GM19239 (cell line): ENCODE measurements at regions not wholly inside any gene's neighbourhood (a gene's known extent, or its start where the extent isn't known, plus 50 kb on each side); places are given as distances from the start of the nearest gene placed in this dataset.

Source experiments
- DNase-seq: peaks from one replicate; pipeline ENCODE4 v3.0.0; 2011; ENCODE audit warnings: low spot score; ENCODE audit not compliant: insufficient read length
- FAIRE-seq: peaks from 2 replicates; lab custom pipeline; 2011; peaks lifted over from hg19 to GRCh38; lab: Jason Lieb, UNC

DNA sequence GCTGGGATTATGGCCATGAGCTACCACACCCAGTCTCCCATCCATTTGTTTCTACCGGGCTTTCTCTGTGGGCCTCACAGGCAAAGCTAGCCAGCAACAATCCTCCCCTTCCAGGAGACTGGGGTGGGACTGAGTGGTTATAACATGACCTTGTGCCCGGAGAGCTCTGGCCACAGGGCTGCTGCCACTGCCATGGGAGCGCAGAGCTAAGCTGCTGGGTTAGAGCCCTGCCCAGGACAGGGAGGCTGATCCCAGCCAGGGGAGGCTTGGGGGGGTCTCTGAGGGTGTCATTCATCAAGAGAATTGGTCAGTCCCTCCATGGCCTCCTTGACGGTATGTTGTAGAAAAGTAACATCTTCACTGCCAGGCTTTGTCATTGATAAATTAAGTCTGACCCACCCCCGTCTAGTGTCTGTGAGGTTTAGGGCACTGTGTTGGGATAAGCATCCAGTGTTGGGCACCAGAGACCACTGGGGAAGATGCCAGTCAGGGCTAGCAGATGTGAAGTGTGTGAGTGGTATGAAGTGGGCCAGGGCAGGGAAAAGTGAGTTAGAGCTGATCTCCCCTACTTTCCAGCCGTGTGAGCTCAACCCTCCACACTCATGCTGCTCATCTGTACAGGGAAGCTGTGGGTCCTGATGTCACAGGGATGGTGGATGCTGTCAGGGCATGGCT lies 368.4 kb upstream of the HS6ST1 start:
- FAIRE-seq: no peak
- no peak for DNase-seq

DNA sequence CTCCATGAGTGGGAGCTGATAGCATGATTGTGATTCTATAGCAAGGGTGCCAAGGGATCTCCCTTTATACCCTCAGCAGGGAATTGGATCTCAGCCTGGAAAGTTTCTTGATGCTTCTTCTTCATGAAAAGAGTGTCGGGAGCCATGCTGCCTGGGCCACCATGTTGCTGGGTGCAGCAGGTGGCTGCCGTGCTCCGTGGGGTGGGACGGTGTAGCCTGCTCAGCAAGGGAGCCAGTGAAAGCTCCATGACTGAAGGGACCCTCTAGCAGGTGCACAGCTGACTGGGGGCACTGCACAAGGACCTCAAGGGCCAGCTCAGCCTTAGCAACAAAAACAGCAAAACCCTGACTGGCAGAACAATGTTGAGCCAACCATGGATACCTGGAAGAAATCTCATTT lies 368.9 kb upstream of the HS6ST1 start:
- no peak for DNase-seq
- no peak for FAIRE-seq

DNA sequence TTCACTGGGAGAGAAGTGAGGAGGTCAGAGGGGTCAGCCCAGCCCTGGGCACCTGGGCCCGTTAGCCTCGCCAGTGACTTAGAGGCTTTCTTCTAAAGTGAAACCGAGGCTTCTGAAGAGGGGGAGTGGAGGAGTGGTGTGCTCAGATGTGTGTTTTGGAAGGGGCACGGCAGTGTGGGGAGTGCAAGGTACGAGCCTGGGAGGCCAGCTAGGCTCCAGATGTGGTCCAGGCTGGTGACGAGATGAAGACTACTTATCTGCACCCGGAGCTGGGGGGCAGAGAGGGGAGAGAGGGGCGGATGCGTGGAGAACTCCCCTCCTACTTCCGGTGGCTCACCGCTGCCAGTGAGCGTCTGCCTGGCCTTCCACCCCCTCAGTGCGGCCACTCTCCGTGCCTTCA lies 371.3 kb upstream of the HS6ST1 start:
- no peak for FAIRE-seq
- no peak for DNase-seq

DNA sequence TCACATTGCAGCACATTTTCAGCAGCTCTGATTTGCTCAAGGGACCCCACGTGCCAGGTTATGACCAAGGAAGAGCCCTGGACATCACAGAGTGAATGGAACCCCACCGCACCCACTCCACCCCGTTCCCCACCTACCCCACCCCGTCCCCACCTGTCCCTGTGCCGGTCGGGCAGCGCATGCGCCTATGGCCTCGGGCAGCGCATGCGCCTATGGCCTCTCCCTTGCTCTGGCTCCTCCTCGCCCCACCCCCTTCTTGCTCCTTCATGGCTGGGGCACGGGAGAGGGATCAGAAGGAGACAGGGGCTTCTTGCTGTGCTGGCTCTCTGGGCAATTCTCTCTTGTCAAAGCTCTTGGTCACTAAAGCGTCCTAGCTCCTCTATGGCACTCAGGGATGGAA lies 371.8 kb upstream of the HS6ST1 start:
- FAIRE-seq (no peak), DNase-seq (no peak)

DNA sequence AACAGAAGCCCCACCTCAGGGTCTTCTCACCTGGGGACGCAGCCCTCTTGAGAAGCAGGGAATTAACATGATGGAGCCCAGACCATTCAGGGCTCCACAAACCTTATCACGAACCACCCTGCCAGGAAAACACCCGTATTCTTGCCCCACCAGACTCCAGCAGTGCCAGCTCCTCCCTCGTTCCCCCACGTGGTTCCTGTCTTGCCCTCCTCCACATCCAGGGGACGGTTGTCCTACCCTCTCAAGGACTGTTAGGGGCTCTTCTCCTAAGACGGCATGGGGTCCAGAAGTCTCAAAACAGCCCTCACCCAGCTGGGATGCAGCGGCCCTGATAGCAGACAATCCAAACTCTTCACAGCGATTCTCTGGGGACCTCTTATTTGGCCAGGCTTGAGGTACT lies 372.2 kb upstream of the HS6ST1 start:
- no peak for FAIRE-seq
- no peak for DNase-seq

DNA sequence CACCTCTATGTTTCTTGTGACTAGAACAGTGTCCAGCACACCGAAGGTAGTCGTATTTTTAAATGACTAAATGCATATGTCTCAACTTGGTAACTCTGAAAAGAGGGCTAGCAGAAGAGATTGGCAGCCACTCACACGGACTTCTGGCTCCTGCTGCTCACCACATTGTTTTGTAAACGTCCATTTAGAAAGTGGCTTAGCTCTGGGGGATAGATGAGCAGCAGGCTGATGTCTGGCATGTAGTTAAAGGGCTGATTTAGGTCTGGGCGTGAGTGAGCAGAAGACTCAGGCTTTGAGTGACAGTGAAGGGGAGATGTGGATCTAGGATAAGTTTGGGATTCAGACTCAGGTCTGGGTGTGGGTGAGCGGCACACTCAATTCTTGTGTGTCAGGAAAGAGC lies 372.9 kb upstream of the HS6ST1 start:
- FAIRE-seq (no peak), DNase-seq (no peak)

DNA sequence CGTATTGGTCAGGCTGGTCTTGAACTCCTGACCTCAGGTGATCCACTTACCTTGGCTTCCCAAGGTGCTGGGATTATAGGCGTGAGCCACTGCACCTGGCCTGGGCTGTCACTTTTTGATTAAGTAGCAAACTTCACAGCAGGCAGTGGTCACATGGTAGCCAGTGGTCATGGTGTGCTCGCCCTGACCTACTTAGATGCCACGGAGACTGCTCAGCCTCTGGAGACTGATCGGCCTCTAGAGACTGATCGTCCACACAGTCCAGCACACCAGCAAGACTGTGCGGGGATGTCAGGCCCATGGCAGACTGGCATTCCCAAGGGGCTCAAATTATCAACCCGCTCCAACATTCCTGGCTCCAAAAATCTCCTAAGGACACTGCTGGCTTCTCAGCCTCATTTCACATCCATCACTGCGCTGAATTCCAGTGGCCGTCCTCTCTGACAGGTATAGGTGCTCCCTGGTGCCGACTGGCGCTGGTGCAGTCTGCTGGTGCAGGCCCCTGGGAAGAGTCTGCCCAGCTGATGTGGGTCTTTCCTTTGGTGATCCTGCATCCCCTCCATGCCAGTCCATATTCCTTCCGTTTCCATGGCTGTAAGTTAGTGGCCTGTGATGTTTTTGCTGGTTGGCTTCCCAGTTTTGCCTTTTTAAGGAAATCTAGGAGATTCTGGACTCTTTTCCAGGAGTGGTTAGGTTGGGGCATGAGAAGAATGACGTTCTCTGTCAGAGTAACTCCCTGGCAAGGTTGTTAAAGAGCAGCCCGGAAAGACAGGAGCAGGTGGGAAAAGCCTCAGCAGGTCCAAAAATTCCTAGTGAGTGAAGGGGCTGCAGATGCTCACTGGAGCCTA lies 374.5 kb upstream of the HS6ST1 start:
- DNase-seq: no peak
- FAIRE-seq: no peak

DNA sequence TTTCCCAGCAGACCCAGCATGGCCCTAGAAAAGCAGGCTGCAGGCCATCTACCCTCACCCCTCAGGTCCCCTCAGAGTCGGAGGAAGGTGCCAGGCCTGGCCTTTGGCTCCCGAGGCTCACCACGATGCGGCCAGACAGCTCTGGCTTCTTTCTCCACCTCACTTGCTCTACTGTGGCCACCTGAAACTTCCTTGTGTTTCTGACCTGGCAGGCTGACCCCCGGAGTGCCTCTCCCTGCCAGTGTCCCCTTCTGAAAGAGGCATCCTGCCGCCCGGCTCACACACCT lies 375.0 kb upstream of the HS6ST1 start:
- DNase-seq: no peak
- no peak for FAIRE-seq

DNA sequence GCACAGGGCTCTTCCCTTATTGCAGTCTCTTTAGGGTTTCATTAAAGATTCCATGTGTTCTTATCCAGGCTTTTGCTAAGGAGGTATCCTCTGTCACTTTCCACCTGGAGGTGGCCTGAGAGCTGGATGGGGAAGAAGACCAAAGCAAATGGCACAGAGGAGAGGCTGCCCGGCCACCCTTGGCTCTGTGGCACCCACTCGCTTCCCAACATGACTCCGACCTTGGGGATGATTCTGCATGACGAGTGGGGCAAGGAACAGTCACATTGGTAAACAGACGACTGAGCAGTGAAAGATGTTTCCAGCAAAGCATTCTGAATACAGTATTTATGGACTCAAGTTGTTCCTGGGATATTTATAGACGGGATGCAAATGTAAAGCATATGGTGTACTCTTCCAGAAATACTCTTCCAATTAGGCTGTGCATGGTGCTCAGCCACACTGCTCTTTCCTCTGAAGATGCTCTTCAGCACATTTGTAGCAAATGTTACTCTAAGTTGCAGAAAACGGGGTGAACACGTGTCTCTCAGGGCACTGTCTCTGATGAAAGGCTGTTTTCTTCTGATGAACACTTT lies 377.1 kb upstream of the HS6ST1 start:
- FAIRE-seq (no peak), DNase-seq (no peak)

DNA sequence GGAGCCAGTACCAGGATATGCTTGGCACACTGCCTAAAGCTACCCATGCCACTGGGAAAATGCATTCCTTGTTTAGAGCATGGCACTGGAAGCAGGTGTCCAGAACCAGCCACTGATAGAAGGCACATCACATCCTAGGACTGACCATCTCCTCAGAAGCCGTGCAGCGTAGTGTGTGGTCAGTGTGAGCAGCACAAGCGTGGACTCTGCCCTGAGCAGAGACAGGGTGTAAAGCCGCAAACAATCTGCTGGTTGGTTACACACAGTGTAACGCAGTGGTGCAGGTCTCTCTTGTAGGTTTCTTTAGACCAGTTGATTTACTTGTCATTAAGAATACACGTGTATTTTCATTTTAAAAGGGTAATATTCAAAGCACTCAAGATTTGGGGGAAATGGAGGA lies 377.8 kb upstream of the HS6ST1 start:
- DNase-seq: no peak
- FAIRE-seq: no peak

DNA sequence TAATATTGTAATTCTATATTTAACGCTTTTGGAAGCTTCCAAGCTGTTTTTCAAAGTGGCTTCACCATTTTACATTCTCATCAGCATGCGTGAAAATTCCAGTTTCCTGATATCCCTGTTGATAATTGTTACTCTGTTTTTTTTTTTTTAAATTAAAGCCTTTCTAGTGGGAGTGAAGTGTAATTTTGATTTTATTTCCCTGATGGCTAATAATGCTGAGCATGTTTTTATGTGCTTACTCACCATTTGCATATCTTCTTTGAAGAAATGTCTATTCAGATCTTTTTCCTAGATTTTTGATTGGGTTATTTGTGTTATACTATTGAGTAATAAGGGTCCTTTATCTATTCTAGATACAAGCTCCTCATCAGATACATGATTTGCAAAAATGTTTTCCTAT lies 382.8 kb upstream of the HS6ST1 start:
- no peak for FAIRE-seq
- DNase-seq: no peak

DNA sequence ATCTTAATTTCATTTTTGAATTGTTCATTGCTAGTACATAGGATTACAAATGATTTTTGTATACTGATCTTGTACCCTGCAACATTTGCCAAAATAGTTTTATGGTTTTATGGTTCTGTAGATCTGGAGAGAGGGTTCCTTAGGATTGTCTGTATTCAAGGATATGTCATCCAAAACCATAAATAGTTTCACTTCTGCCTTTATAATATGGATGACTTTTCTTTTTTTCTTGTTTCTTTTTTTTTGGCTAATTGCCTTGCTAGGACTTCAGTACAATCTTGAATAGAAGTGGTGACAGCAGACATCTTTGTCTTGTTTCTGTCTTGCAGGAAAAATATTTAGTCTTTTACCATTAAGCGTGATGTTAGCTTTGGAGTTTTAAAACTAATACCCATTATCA lies 383.9 kb upstream of the HS6ST1 start:
- FAIRE-seq (no peak), DNase-seq (no peak)

DNA sequence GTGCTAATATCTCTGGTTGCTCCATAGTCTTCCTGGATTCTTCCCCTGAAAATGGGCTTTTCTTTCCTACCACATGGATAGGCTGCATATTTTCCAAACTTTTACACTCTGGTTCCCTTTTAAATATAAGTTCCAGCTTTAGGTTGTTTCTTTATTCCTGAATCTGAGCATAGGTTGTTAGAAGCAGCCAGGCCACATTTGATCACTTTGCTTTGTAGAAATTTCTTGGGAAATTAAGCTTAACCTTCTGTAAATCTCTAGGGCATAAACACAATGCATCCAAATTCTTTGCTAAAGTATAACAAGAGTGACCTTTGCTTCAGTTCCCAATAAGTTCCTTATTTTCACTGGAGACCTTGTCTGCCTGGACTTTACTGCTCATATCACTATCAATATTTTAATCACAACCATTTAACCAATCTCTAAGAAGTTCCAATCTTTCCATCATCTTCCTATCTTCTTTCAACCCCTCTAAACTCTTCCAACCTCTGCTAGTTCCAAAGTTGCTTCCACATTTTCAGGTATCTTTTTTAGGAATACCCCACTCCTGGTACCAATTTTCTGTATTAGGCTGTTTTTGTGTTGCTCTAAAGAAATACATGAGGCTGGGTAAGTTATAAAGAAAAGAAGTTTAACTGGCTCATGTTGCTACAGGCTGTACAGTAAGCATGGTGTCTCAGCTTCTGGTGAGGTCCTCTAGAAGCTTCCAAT lies 389.6 kb upstream of the HS6ST1 start:
- no peak for FAIRE-seq
- DNase-seq: no peak

DNA sequence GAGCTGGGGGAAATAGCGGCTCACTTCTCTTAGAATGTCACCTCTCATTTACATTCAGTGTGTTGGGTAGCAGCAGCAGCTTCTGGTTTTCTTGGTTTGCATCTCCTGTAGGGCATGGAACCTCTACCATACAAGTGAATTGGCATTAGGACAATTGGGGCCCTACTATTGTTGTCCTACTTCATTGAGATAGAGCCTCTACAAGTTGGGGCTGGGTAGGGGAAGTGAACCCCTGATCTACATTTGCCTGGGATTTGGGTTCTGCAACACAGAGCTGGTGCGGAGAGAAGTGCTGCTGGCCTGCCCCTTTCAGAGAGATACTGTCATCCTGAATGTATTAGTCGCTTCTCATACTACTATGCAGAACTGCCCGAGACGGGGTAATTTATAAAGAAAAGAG lies 391.6 kb upstream of the HS6ST1 start:
- FAIRE-seq (no peak), DNase-seq (no peak)

DNA sequence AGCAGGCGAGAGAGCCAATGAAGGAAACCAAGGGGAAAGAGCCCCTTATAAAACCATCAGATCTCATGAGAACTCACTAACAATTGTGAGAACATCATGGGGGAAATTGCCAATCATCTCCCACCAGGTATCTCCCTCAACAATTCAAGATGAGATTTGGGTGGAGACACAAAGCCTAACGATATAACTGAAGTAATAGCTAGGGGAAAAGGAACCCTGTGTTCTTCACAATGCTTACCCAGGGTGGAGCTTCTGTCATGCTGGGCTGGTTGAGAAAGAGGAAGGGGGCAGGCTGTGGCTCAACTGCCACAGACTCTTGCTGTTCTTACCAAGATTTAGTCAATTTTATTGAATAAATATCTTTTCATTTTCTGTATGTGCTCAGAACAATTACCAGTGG lies 392.1 kb upstream of the HS6ST1 start:
- FAIRE-seq (no peak), DNase-seq (no peak)

DNA sequence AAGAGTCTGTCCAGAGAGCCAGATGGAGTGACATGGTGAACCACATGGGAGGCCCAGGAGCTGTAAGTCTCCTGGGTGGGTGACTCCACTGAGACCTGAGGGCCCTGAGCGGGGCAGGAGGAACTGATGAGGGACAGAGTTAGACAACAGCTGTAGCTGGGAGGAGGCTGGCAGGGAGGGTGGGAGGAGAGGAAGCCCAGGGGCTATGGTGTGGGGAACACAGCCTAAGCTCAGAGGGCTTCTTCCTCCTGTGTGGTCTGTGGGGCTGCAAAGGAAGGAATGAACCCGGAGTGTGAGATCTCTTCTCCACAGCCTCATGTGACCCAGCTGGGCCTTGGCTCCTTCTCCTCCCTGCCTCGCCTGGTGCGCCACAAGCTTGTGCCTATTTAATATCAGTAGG lies 395.6 kb upstream of the HS6ST1 start:
- DNase-seq (no peak), FAIRE-seq (no peak)

DNA sequence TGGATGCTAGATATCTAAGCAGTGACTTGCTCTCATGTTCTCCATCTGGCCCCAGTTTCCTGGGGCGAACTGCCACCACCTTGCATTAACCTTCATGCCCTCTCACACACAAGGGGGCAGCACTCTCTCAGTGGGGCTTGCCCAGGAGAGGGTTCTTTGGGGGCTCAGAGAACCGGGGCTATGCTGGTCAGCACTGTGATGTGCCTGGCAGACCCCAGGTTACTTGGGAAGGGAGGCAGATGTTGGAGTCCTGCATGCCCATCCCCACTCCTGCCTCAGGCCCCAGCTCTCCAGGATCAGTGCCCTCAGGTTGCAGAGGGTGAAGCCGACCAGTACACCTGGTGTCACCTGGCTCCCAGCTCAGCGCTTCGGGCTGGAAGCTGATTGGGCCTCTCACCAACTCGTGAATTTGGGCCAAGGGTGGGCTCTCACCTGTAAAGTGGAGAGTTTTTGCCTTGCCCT lies 396.2 kb upstream of the HS6ST1 start:
- DNase-seq (no peak), FAIRE-seq (no peak)

DNA sequence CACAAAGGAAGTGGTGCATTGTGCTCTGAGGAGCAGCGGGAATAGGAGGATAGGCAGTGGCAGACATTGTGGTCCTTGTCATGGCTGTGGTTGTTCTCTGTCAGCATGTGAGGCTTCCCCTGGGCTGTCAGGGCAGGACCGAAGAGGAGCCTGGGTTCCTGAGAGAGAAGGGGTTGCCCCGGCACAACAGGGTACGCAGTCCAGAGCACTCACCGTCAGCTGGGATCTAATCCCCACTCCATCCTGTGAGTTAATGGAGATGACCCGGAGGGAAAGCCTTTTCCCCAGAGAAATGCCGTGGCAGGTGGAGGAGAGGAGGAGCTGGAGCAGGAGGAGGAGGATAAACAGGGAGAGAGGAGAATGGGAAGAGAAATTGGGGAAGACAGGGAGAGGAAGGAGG lies 396.7 kb upstream of the HS6ST1 start:
- DNase-seq: no peak
- FAIRE-seq: no peak

DNA sequence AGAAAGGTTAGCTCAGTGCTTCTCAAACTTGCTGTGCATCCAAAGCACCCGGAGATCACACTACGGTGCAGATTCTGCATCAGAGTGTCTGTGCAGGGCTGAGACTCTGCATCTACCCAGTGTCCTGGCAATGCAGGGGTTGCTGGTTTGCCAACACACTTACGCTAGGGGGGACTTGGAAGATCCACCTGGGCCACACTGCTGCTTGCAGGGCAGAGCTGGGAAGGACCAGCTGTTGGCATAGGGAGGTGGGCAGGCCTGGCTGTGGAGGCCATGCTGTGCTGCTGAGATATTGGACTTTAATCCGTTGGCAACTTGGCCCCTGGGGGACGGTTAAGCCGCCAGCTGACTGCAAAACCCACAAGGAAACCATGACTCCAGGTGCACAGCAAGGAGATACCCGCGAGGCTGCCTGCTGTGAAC lies 397.6 kb upstream of the HS6ST1 start:
- DNase-seq (no peak), FAIRE-seq (no peak)

DNA sequence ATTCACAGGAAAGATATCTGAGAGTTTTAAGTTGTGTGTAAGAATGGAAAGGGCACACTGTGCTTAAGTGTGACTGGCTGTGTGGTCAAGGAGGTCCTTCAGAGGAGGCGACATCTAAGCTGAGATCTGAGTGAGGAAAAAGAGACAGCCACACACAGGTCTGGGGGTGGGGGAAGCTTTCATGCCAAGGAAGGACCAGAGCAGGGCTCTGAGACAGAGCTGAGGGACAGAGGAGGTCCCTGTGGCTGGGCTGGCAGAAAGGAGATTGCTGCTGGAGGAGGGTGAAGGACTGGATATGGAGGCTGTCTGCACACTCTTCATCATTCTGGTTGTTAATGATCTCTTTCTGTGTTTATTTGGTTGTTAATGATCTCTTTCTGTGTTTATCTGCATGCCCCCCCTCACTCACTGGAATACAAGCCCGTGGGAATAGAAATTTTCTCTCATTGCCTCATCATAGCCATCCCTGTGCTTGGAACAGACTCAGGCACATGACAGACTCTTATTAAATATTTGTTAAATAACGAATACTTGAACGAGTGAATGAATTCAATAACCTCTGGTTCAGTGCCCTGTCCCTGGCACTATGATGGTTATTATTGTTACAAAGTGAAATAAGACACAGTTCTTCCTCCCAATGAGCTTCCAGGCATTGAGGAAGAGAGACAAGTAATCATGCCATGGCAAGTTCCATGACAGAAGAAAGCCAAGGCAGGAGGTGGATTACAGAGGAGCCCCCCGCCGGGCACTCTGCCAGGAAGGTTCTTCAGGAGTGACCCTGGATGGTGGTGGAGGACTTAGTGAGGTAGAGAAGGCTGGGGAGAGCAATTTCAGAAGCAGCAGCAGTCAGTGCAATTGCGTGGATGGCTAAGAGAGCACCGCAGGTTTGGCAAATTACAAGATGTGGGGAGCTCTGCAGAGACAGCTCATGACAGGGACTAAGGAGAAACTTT lies 399.4 kb upstream of the HS6ST1 start:
- no peak for DNase-seq
- FAIRE-seq: no peak
